ENCODE measurements at regions not wholly inside any gene's neighbourhood (a gene's known extent, or its start where the extent isn't known, plus 50 kb on each side); places are given as distances from the start of the nearest gene placed in this dataset.

DNA sequence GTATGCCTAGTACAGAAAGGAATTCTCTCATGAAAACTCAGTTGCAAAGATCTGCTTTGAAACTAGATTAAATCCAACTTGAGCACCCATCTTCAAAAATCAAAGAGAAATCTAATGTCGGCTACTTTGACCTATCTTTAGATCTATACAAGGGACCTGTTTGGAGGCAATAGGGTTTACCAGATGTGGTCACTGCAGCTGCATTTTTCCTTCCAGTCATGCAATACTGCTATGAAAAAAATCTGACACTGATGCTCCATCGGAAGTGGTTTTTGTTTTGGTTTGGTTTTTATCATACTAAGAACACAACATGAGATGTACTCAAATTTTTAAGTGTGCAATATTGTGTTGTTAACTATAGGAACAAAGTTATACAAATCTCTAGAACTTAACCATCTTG is 169.5 kb downstream of the BCHE start:
- TF ChIP-seq BHLHE40 (IDR thresholded peaks at IDR 0.05; ENCODE audit: borderline replicate concordance) (no peak), SUZ12 (IDR thresholded peaks at IDR 0.05) (no peak), SP1 (IDR thresholded peaks at IDR 0.05) (no peak), TARDBP (IDR thresholded peaks at IDR 0.05) (no peak), ARNT (IDR thresholded peaks at IDR 0.05) (no peak), CTBP1 (IDR thresholded peaks at IDR 0.05; ENCODE audit: borderline replicate concordance) (no peak), L3MBTL2 (conservative IDR thresholded peaks at IDR 0.05) (no peak), NFRKB (IDR thresholded peaks at IDR 0.05) (no peak), FOXA1 (IDR thresholded peaks at IDR 0.05) (no peak), FOXM1 (IDR thresholded peaks at IDR 0.05; ENCODE audit: borderline replicate concordance) (no peak), HDGF (IDR thresholded peaks at IDR 0.05; ENCODE audit: borderline replicate concordance) (no peak), ELF4 (IDR thresholded peaks at IDR 0.05) (no peak), LEF1 (IDR thresholded peaks at IDR 0.05; ENCODE audit: borderline replicate concordance) (no peak)
- TF ChIP-seq, protein P1, sequence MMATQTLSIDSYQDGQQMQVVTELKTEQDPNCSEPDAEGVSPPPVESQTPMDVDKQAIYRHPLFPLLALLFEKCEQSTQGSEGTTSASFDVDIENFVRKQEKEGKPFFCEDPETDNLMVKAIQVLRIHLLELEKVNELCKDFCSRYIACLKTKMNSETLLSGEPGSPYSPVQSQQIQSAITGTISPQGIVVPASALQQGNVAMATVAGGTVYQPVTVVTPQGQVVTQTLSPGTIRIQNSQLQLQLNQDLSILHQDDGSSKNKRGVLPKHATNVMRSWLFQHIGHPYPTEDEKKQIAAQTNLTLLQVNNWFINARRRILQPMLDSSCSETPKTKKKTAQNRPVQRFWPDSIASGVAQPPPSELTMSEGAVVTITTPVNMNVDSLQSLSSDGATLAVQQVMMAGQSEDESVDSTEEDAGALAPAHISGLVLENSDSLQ (IDR thresholded peaks at IDR 0.05): no peak

Data from HEK293T (cell line).